ENCODE measurements at regions not wholly inside any gene's neighbourhood (a gene's known extent, or its start where the extent isn't known, plus 50 kb on each side); places are given as distances from the start of the nearest gene placed in this dataset.

- no peak for DNase-seq
These were observed 490.5 kb upstream of the CDH5 start for GRCh38 chr16:65876056-65876408.

- no peak for DNase-seq
These were observed 491.0 kb upstream of the CDH5 start for GRCh38 chr16:65875381-65876055.

- DNase-seq: no peak
These were observed 497.2 kb upstream of the CDH5 start for GRCh38 chr16:65869261-65869660.

GRCh38 chr16:65867276-65867960 lies 499.1 kb upstream of the CDH5 start:
- DNase-seq: no peak

GRCh38 chr16:65863236-65863635 lies 503.3 kb upstream of the CDH5 start:
- DNase-seq: no peak

GRCh38 chr16:65861131-65861731 lies 505.3 kb upstream of the CDH5 start:
- DNase-seq: no peak

GRCh38 chr16:65855171-65856145 lies 511.0 kb upstream of the CDH5 start:
- DNase-seq: no peak

GRCh38 chr16:65846210-65846602 lies 520.3 kb upstream of the CDH5 start:
- DNase-seq: no peak

GRCh38 chr16:65845466-65846209 lies 520.9 kb upstream of the CDH5 start:
- DNase-seq: no peak

GRCh38 chr16:65843941-65844340 lies 522.5 kb upstream of the CDH5 start:
- no peak for DNase-seq

GRCh38 chr16:65842067-65842466 lies 524.4 kb upstream of the CDH5 start:
- no peak for DNase-seq

GRCh38 chr16:65838001-65838400 lies 528.5 kb upstream of the CDH5 start:
- no peak for DNase-seq

- no peak for DNase-seq
These were observed 529.0 kb upstream of the CDH5 start for GRCh38 chr16:65837464-65837863.

GRCh38 chr16:65834688-65835087 lies 531.8 kb upstream of the CDH5 start:
- no peak for DNase-seq

GRCh38 chr16:65833171-65833871 lies 533.2 kb upstream of the CDH5 start:
- no peak for DNase-seq

- no peak for DNase-seq
These were observed 533.8 kb upstream of the CDH5 start for GRCh38 chr16:65832679-65833078.

GRCh38 chr16:65831903-65832666 lies 534.4 kb upstream of the CDH5 start:
- DNase-seq: no peak

- no peak for DNase-seq
These were observed 537.4 kb upstream of the CDH5 start for GRCh38 chr16:65829076-65829475.

GRCh38 chr16:65828296-65828695 lies 538.2 kb upstream of the CDH5 start:
- no peak for DNase-seq

- DNase-seq: no peak
These were observed 539.3 kb upstream of the CDH5 start for GRCh38 chr16:65827231-65827630.
